A673 (cell line): ENCODE measurements at regions not wholly inside any gene's neighbourhood (a gene's known extent, or its start where the extent isn't known, plus 50 kb on each side); places are given as distances from the start of the nearest gene placed in this dataset.

ENCODE experiments used
- BruUV-seq: library from RNA; stranded (reverse); fragments of 400-500 nt; replicated peaks from 2 replicates; lab custom pipeline; 2021; lab: Mats Ljungman, UMichigan
- CTCF ChIA-PET: fragments of 300-600 bp; sonication (Branson Sonifier 250); formaldehyde crosslinking; loops from one replicate; lab custom pipeline; 2022; ENCODE audit warnings: antibody characterized with exemption; lab: Charles Lee
- POLR2A ChIA-PET: fragments of 300-600 bp; sonication (Branson Sonifier 250); formaldehyde crosslinking; loops from one replicate; lab custom pipeline; 2022; ENCODE audit warnings: antibody characterized with exemption; ENCODE audit not compliant: low non-redundant PET; lab: Charles Lee
- DNase-seq: peaks from one replicate; pipeline ENCODE4 v3.0.0-alpha.2; 2015; ENCODE audit warnings: low spot score
- H3K27ac ChIP-seq: fragments of 200-600 bp; sonication (generic); 2 replicates; pipeline ENCODE4 v1.5.1; 2016; ENCODE audit warnings: mixed run types, low read depth, mild to moderate bottlenecking, mixed read lengths, antibody characterized with exemption, low read length; ENCODE audit not compliant: poor library complexity, severe bottlenecking
- H3K27me3 ChIP-seq: fragments of 200-600 bp; sonication (generic); replicated peaks from 2 replicates; pipeline ENCODE4 v1.6.1; 2017; ENCODE audit warnings: mixed run types, low read depth, mild to moderate bottlenecking, mixed read lengths, antibody characterized with exemption, low read length; ENCODE audit not compliant: insufficient read depth, poor library complexity
- H3K36me3 ChIP-seq: fragments of 200-600 bp; sonication (generic); 2 replicates; pipeline ENCODE4 v1.6.1; 2016; ENCODE audit warnings: mixed run types, mild to moderate bottlenecking, mixed read lengths, antibody characterized with exemption, low read length; ENCODE audit not compliant: insufficient read depth, poor library complexity, severe bottlenecking
- H3K4me1 ChIP-seq: fragments of 200-600 bp; sonication (generic); 2 replicates; pipeline ENCODE4 v1.6.1; 2017; ENCODE audit warnings: mixed run types, mild to moderate bottlenecking, mixed read lengths, antibody characterized with exemption, low read length; ENCODE audit not compliant: insufficient read depth, poor library complexity, severe bottlenecking
- H3K4me3 ChIP-seq: fragments of 200-600 bp; sonication (generic); 2 replicates; pipeline ENCODE4 v1.5.1; 2016; ENCODE audit warnings: low read depth, mixed run types, mild to moderate bottlenecking, mixed read lengths, low read length; ENCODE audit not compliant: poor library complexity, severe bottlenecking
- H3K9me3 ChIP-seq: fragments of 200-600 bp; sonication (generic); 2 replicates; pipeline ENCODE4 v1.6.1; 2016; ENCODE audit warnings: mixed run types, low read depth, mild to moderate bottlenecking, mixed read lengths, antibody characterized with exemption, low read length; ENCODE audit not compliant: poor library complexity, severe bottlenecking
- CTCF ChIP-seq: fragments of 300-800, 200-600 bp; sonication (generic); conservative IDR thresholded peaks from 2 replicates; pipeline ENCODE4 v1.5.1; 2017; ENCODE audit warnings: low read depth, mild to moderate bottlenecking, antibody characterized with exemption, low read length, moderate library complexity, mixed read lengths
- EZH2 ChIP-seq: fragments of 200-600 bp; sonication (generic); IDR thresholded peaks from 2 replicates; pipeline ENCODE4 v1.6.1; 2017; ENCODE audit warnings: borderline replicate concordance, low read depth, mild to moderate bottlenecking, mixed read lengths, antibody characterized with exemption, low read length; ENCODE audit not compliant: poor library complexity, severe bottlenecking
- intact Hi-C: fragments of 100-400 bp; cut with micrococcal nuclease; formaldehyde crosslinking; loops from one replicate; pipeline ENCODE4 v1.10.0; 2022; ENCODE audit not compliant: unreplicated experiment

- no TSS peak for BruUV-seq
- H3K36me3 ChIP-seq, result no peaks in the 10 kb centered on the region
- no peaks in the 10 kb centered on the region for H3K9me3 ChIP-seq
- ChIA-PET CTCF (no interaction called here), POLR2A (no interaction called here)
- peak; percentile 41 for DNase-seq
- TF ChIP-seq CTCF (no peak), EZH2 (no peak)
- no peak overlapping the region for H3K27ac ChIP-seq
- peaks cover 8% of the 10 kb centered on the region for H3K4me1 ChIP-seq
- intact Hi-C loops, result no loop called here
- peaks cover 75% of the 10 kb centered on the region for H3K27me3 ChIP-seq
- no peak overlapping the region for H3K4me3 ChIP-seq
Observed at GRCh38 chr9:105044518-105044917, 116.6 kb upstream of the ABCA1 start.

- Histone ChIP-seq H3K27me3 (peaks cover 81% of the 10 kb centered on the region), H3K4me3 (no peak overlapping the region), H3K27ac (no peak overlapping the region), H3K4me1 (peaks cover 8% of the 10 kb centered on the region), H3K9me3 (no peaks in the 10 kb centered on the region), H3K36me3 (no peaks in the 10 kb centered on the region)
- BruUV-seq, result no TSS peak
- DNase-seq, result peak; percentile 91
- intact Hi-C loops, result no loop called here
- TF ChIP-seq EZH2, result no peak
- no peak for TF ChIP-seq CTCF
- CTCF ChIA-PET, result no interaction called here
- POLR2A ChIA-PET, result no interaction called here
Observed at GRCh38 chr9:105046907-105047741, 119.2 kb upstream of the ABCA1 start.

GRCh38 chr9:105047742-105048041, 119.7 kb upstream of the ABCA1 start:
- TF ChIP-seq CTCF, result no peak
- no peak for TF ChIP-seq EZH2
- POLR2A ChIA-PET, result no interaction called here
- no peaks in the 10 kb centered on the region for H3K36me3 ChIP-seq
- H3K9me3 ChIP-seq, result no peaks in the 10 kb centered on the region
- peaks cover 8% of the 10 kb centered on the region for H3K4me1 ChIP-seq
- intact Hi-C loops, result no loop called here
- no TSS peak for BruUV-seq
- no peak for DNase-seq
- no peak overlapping the region for H3K4me3 ChIP-seq
- CTCF ChIA-PET, result no interaction called here
- no peak overlapping the region for H3K27ac ChIP-seq
- H3K27me3 ChIP-seq, result peaks cover 81% of the 10 kb centered on the region
